ENCODE measurements at regions not wholly inside any gene's neighbourhood (a gene's known extent, or its start where the extent isn't known, plus 50 kb on each side); places are given as distances from the start of the nearest gene placed in this dataset.

DNA sequence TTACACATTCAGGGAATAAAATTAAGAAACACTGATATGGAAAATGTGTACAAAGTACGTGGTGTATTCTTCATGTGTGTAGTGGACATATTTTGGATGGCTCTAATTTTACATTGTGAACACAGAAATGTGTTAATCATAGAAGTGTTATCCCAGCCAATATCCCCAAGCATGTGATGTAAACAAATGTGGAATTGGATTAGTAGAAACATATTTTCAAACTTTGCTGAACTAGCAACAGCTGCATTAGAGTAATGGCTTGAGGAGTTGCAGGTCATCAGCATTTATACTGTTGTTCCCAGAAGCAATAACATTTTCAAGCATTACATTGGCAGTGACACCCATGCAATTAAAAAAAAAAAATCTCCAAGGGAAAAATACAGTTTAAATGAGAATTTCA, 600.6 kb downstream of the SLITRK1 start:
- in situ Hi-C loops (cut with MboI; ENCODE audit: low sequenced_read_pairs) (no loop called here), intact Hi-C loops (cut with micrococcal nuclease) (no loop called here), dilution Hi-C loops (cut with HindIII; ENCODE audit: low sequenced_read_pairs, unreplicated experiment) (no loop called here)
- H2AK5ac ChIP-seq (ENCODE audit: low read depth, low read length), result no peak overlapping the region
- no CpG with 5 or more reads among the region's 1 CpG for WGBS, 2 experiments (ENCODE audit: extremely low coverage in 2 of 2, insufficient read length in 1 of 2)
- TF ChIP-seq ELK1 (IDR thresholded peaks at IDR 0.05; ENCODE audit: borderline replicate concordance, low read depth, low read length) (no peak), RCOR1 (IDR thresholded peaks at IDR 0.05; ENCODE audit: insufficient replicate concordance, low read length) (no peak), RFX5 (IDR thresholded peaks at IDR 0.05; ENCODE audit: low read depth, low read length) (no peak), SMC3 (IDR thresholded peaks at IDR 0.05; ENCODE audit: low read depth, low read length) (no peak), NFE2L2 (IDR thresholded peaks at IDR 0.05; ENCODE audit: low read depth, low read length) (no peak), MAZ (IDR thresholded peaks at IDR 0.05; ENCODE audit: borderline replicate concordance, low read depth, low read length) (no peak), CHD1 (IDR thresholded peaks at IDR 0.05; ENCODE audit: low read depth, low read length) (no peak), MXI1 (IDR thresholded peaks at IDR 0.05; ENCODE audit: borderline replicate concordance, low read depth, low read length) (no peak), RAD21 (IDR thresholded peaks at IDR 0.05; ENCODE audit: low read length) (no peak), USF2 (IDR thresholded peaks at IDR 0.05; ENCODE audit: low read depth, low read length) (no peak), BHLHE40 (IDR thresholded peaks at IDR 0.05; ENCODE audit: low read depth, low read length) (no peak), POLR2A (IDR thresholded peaks at IDR 0.05; ENCODE audit: low read depth, low read length) (no peak), MAFK (IDR thresholded peaks at IDR 0.05; ENCODE audit: low read depth, low read length) (no peak), FOS (IDR thresholded peaks at IDR 0.05; ENCODE audit: low read depth, low read length) (no peak)
- TF ChIP-seq, protein P1, sequence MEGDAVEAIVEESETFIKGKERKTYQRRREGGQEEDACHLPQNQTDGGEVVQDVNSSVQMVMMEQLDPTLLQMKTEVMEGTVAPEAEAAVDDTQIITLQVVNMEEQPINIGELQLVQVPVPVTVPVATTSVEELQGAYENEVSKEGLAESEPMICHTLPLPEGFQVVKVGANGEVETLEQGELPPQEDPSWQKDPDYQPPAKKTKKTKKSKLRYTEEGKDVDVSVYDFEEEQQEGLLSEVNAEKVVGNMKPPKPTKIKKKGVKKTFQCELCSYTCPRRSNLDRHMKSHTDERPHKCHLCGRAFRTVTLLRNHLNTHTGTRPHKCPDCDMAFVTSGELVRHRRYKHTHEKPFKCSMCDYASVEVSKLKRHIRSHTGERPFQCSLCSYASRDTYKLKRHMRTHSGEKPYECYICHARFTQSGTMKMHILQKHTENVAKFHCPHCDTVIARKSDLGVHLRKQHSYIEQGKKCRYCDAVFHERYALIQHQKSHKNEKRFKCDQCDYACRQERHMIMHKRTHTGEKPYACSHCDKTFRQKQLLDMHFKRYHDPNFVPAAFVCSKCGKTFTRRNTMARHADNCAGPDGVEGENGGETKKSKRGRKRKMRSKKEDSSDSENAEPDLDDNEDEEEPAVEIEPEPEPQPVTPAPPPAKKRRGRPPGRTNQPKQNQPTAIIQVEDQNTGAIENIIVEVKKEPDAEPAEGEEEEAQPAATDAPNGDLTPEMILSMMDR (conservative IDR thresholded peaks at IDR 0.05; ENCODE audit: low read depth, low read length), result no peak
- H3K4ac ChIP-seq (ENCODE audit: low read depth, low read length), result no peak overlapping the region
- no peaks in the 10 kb centered on the region for H3K79me1 ChIP-seq (ENCODE audit: low read depth in 1 of 2, low read length in 2 of 2)
- no peak; the same call in 1 of the 2 replicates for ATAC-seq (ENCODE audit: low read depth)
- H4K5ac ChIP-seq (ENCODE audit: low read depth, low read length), result no peak overlapping the region
- no peaks in the 10 kb centered on the region for H3K4me1 ChIP-seq (ENCODE audit: control insufficient read depth, insufficient read depth, low read length)
- no peak overlapping the region for H4K91ac ChIP-seq (ENCODE audit: insufficient read depth, low read depth, low read length)
- H3K4me2 ChIP-seq (ENCODE audit: low read depth, low read length), result no peak overlapping the region
- DNase-seq, result no peak
- no peak overlapping the region for H2AK9ac ChIP-seq (replicated peaks; ENCODE audit: low read depth, low read length, poor library complexity)
- no peak overlapping the region for H3K4me3 ChIP-seq (ENCODE audit: insufficient read depth, low read depth, low read length)
- POLR2A ChIA-PET (ENCODE audit: unreplicated experiment), result no interaction called here
- no peak overlapping the region for H3K27ac ChIP-seq (ENCODE audit: insufficient read depth, low read length)
- no peaks in the 10 kb centered on the region for H4K20me1 ChIP-seq (ENCODE audit: insufficient read depth, low read length)
- H3K23ac ChIP-seq (ENCODE audit: low read depth, low read length), result no peak overlapping the region
- H2BK5ac ChIP-seq (ENCODE audit: low read depth, low read length, poor library complexity, severe bottlenecking), result no peak overlapping the region
- H3K56ac ChIP-seq (ENCODE audit: extremely low read depth, insufficient read depth, low read length), result no peak overlapping the region
- no peak overlapping the region for H2AFZ ChIP-seq (replicated peaks; ENCODE audit: low read length, poor library complexity)
- no peak overlapping the region for H3K9ac ChIP-seq (ENCODE audit: low read depth, low read length)
- 0 out of 2 replicates have a peak, but pooled peaks cover 5% of the 10 kb centered on the region for H3K9me1 ChIP-seq (ENCODE audit: insufficient read depth, low read length)
- no peak overlapping the region for H3K14ac ChIP-seq (replicated peaks; ENCODE audit: low read depth, low read length)
- no peaks in the 10 kb centered on the region for H3K27me3 ChIP-seq (ENCODE audit: control insufficient read depth, insufficient read depth, low read length)
- BruUV-seq (replicated peaks), result no TSS peak
- no peak overlapping the region for H2BK20ac ChIP-seq (ENCODE audit: low read depth, low read length)
- no peak overlapping the region for H2BK120ac ChIP-seq (ENCODE audit: low read depth, low read length)
- H3K36me3 ChIP-seq (ENCODE audit: control insufficient read depth, insufficient read depth, low read length), result no peaks in the 10 kb centered on the region
- H3K9me3 ChIP-seq (ENCODE audit: control insufficient read depth, insufficient read depth, low read length), result no peaks in the 10 kb centered on the region
- H2BK15ac ChIP-seq (ENCODE audit: low read depth, low read length), result no peak overlapping the region
- no peak overlapping the region for H4K8ac ChIP-seq (ENCODE audit: low read depth in 2 of 2, low read length in 2 of 2)
- no peak overlapping the region for H3K18ac ChIP-seq (ENCODE audit: low read depth, low read length)
- CTCF ChIA-PET, result interaction anchor here (0.6 kb wide), 1 partner anchor 403 kb away, joined by 3 read pairs; no protein-coding TSS in a partner anchor

Measured in IMR-90 (cell line).